Lower leg skin (tissue), 3 donors: ENCODE measurements at regions not wholly inside any gene's neighbourhood (a gene's known extent, or its start where the extent isn't known, plus 50 kb on each side); places are given as distances from the start of the nearest gene placed in this dataset.

Experiments used
- POLR2A ChIP-seq, 2 donors: fragments of 450-650 bp; IDR thresholded peaks; one replicate each; pipeline ENCODE4 v1.6.1; 2016 to 2017; ENCODE audit warnings: antibody characterized with exemption in 2 of 2, mild to moderate bottlenecking in 1 of 2, moderate library complexity in 1 of 2
- TF ChIP-seq, protein P1 (sequence below), 3 donors: fragments of 450-650 bp; IDR thresholded peaks; one replicate each; pipeline ENCODE4 v1.5.1; 2016; ENCODE audit warnings: antibody characterized with exemption in 3 of 3, mild to moderate bottlenecking in 3 of 3, moderate library complexity in 2 of 3

DNA sequence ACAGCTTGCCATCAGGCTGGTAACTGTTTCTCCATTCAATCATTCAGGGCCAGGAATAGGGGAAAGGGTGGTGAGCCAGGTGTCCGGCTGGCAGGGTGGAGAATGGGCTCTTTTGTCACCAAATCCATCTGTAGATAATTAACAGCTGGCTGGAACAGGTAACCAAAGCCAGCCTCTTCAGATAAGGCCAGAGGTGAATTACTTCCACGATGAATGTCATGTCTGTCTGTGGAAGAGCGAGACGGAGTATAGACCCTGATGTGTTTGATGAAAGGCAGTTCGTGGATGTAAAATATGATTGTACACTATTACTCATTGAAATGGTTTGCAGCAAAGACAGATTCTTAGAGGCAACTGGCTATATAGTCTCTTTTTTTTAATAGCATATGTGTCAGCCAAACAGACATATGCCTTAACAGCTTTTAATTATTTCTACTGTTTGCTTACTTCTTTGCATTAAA, 149.8 kb downstream of the KLF6 start:
- TF ChIP-seq, protein P1, sequence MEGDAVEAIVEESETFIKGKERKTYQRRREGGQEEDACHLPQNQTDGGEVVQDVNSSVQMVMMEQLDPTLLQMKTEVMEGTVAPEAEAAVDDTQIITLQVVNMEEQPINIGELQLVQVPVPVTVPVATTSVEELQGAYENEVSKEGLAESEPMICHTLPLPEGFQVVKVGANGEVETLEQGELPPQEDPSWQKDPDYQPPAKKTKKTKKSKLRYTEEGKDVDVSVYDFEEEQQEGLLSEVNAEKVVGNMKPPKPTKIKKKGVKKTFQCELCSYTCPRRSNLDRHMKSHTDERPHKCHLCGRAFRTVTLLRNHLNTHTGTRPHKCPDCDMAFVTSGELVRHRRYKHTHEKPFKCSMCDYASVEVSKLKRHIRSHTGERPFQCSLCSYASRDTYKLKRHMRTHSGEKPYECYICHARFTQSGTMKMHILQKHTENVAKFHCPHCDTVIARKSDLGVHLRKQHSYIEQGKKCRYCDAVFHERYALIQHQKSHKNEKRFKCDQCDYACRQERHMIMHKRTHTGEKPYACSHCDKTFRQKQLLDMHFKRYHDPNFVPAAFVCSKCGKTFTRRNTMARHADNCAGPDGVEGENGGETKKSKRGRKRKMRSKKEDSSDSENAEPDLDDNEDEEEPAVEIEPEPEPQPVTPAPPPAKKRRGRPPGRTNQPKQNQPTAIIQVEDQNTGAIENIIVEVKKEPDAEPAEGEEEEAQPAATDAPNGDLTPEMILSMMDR (IDR thresholded peaks at IDR 0.05) = no peak
- TF ChIP-seq POLR2A (IDR thresholded peaks at IDR 0.05) = no peak
